ENCODE measurements at regions not wholly inside any gene's neighbourhood (a gene's known extent, or its start where the extent isn't known, plus 50 kb on each side); places are given as distances from the start of the nearest gene placed in this dataset.

DNA sequence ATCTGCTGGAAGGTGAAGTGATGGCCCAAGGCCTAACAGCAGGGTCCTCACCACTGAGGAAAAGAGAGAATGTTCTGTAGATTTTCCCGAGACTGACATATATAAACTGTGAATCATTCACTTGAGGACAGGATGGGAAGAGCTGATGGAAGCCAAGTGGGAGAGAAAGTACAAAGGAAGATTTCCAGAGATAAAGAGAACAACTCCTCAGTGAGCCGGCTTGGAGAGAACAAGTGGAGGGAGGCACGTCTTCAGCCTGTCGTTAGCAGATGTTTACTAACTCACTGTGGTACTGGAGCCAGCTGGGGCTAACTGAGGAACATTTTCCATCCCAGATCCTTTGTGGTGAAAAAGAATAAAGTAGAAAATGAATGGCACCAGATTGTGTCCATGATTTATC, 552.9 kb upstream of the TNP1 start:
- TF ChIP-seq, protein P1, sequence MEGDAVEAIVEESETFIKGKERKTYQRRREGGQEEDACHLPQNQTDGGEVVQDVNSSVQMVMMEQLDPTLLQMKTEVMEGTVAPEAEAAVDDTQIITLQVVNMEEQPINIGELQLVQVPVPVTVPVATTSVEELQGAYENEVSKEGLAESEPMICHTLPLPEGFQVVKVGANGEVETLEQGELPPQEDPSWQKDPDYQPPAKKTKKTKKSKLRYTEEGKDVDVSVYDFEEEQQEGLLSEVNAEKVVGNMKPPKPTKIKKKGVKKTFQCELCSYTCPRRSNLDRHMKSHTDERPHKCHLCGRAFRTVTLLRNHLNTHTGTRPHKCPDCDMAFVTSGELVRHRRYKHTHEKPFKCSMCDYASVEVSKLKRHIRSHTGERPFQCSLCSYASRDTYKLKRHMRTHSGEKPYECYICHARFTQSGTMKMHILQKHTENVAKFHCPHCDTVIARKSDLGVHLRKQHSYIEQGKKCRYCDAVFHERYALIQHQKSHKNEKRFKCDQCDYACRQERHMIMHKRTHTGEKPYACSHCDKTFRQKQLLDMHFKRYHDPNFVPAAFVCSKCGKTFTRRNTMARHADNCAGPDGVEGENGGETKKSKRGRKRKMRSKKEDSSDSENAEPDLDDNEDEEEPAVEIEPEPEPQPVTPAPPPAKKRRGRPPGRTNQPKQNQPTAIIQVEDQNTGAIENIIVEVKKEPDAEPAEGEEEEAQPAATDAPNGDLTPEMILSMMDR (IDR thresholded peaks at IDR 0.05): no peak
- TF ChIP-seq POLR2A (IDR thresholded peaks at IDR 0.05): no peak
- no peak overlapping the region for H3K4me3 ChIP-seq
- DNase-seq (peak in 1 of 4 donors; percentile 20), ATAC-seq (peak; percentile 33)
- no peak overlapping the region for H3K27ac ChIP-seq
- no peaks in the 10 kb centered on the region for H3K4me1 ChIP-seq
- no peaks in the 10 kb centered on the region for H3K27me3 ChIP-seq
- H3K9me3 ChIP-seq: no peaks in the 10 kb centered on the region
- 55 to 74% methylated on average over 4 of the region's 4 CpGs for WGBS, 2 donors
- H3K36me3 ChIP-seq (replicated peaks in 1 of 2; ENCODE audit: insufficient read depth in 1 of 2, low read depth in 2 of 2): no peaks in the 10 kb centered on the region
- intact Hi-C loops (cut with DNase I): no loop called here

DNA sequence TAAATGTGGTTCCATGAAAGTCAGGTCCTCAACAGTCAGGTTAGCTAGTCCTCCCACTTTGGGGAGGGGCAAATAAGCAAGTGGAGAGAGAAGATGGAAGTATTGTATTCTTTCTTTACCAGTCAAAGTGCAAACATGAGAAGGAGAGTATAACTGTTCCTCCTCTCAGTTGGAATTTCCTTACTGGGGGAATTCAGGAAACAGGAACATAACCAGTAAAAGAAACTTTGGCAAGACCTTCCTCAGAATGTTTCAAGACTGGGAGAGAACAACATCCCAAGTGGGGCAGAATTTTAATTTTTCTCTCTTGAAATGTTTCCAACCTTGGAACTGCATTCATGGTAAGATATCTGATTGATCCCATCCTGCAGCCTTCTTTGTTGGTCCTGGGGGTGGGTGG, 552.4 kb upstream of the TNP1 start:
- no peak for ATAC-seq
- no peaks in the 10 kb centered on the region for H3K36me3 ChIP-seq (replicated peaks in 1 of 2; ENCODE audit: insufficient read depth in 1 of 2, low read depth in 2 of 2)
- no peak overlapping the region for H3K27ac ChIP-seq
- no peaks in the 10 kb centered on the region for H3K4me1 ChIP-seq
- no peak for DNase-seq
- no peak overlapping the region for H3K4me3 ChIP-seq
- H3K27me3 ChIP-seq: no peaks in the 10 kb centered on the region
- intact Hi-C loops (cut with DNase I): no loop called here
- H3K9me3 ChIP-seq: no peaks in the 10 kb centered on the region
- TF ChIP-seq POLR2A (IDR thresholded peaks at IDR 0.05): no peak
- TF ChIP-seq, protein P1 (IDR thresholded peaks at IDR 0.05): no peak

DNA sequence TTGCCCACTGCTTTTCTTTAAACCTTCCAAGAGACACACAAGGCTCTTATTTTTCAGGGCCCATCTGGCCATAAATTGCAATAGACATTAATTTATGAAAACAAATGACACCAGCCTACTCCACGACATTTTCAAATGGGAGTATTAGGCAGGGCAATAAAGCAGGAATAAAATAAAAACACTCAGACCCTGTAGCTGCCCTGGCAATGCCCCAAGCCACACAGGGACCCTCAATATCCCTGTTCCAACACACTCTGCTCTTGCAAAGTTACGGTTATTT, 550.8 kb upstream of the TNP1 start:
- 43 to 55% methylated on average over 2 of the region's 2 CpGs for WGBS, 2 donors
- no peak overlapping the region for H3K27ac ChIP-seq
- no peaks in the 10 kb centered on the region for H3K27me3 ChIP-seq
- ATAC-seq (no peak), DNase-seq (no peak)
- no peaks in the 10 kb centered on the region for H3K9me3 ChIP-seq
- intact Hi-C loops (cut with DNase I): no loop called here
- H3K36me3 ChIP-seq (replicated peaks in 1 of 2; ENCODE audit: insufficient read depth in 1 of 2, low read depth in 2 of 2): no peaks in the 10 kb centered on the region
- H3K4me3 ChIP-seq: no peak overlapping the region
- TF ChIP-seq, protein P1 (IDR thresholded peaks at IDR 0.05): no peak
- TF ChIP-seq POLR2A (IDR thresholded peaks at IDR 0.05): no peak
- H3K4me1 ChIP-seq: no peaks in the 10 kb centered on the region

DNA sequence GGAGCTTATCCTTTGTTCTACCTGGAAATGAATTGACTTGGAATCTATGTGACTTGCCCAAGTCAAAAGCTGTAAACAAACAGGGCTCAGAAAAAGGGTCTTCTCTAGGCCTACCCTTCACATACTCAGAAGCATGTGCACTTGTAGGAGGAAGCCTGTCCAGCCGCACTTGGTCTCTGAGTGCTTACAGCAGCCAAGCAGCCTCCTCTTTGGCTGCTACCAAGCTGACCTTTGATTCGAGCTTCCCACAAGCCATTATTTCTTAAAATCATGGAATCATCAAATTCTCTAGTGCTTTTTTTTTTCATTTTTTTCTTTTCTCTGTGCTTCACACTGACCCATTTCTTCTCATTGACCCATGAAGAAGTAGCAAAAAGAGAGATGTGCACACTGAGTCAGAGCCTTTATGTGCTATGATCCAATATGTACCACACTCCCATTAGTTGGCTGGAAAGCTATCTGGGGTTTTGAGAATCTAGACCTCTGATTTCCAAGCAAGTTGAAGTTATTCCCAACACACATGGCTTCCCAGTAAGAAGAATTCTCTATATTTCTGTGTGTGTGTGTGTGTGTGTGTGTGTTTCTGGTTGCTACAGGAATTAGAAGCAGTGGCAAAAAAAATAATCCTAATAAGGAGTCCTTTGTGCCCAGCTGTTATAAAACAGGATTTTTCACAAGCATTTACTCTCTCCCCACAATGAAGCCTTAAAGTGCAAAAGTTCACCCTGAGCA, 550.3 kb upstream of the TNP1 start:
- no peak for TF ChIP-seq POLR2A (IDR thresholded peaks at IDR 0.05)
- TF ChIP-seq, protein P1 (IDR thresholded peaks at IDR 0.05): no peak
- H3K36me3 ChIP-seq (replicated peaks in 1 of 2; ENCODE audit: insufficient read depth in 1 of 2, low read depth in 2 of 2): no peaks in the 10 kb centered on the region
- ATAC-seq (peak; percentile 33), DNase-seq (peak in 1 of 4 donors; percentile 23)
- H3K9me3 ChIP-seq: no peaks in the 10 kb centered on the region
- 72 to 85% methylated on average over 2 of the region's 2 CpGs for WGBS, 2 donors
- H3K4me1 ChIP-seq: no peaks in the 10 kb centered on the region
- no peak overlapping the region for H3K27ac ChIP-seq
- H3K4me3 ChIP-seq: no peak overlapping the region
- H3K27me3 ChIP-seq: no peaks in the 10 kb centered on the region
- intact Hi-C loops (cut with DNase I): no loop called here

DNA sequence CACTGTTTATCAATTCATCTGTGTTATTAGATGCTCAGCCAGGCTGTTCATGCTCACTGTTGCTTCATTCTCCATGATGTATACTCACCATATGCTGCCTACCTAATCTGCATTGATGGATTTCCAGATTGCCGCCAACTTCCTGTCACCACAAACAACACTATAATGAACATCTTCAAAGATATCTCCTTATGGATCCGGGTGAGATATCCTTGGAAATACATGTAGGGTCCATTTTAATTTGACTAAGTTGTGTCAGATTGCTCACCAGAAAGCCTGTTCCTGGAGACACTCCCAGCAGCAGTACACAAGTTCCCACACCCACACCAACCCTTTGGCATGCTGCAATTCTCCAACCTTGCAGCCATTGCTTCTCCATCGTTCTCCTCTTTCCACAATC, 547.5 kb upstream of the TNP1 start:
- ATAC-seq (no peak), DNase-seq (no peak)
- no peaks in the 10 kb centered on the region for H3K4me1 ChIP-seq
- no peak overlapping the region for H3K27ac ChIP-seq
- no peaks in the 10 kb centered on the region for H3K9me3 ChIP-seq
- intact Hi-C loops (cut with DNase I): no loop called here
- H3K4me3 ChIP-seq: no peak overlapping the region
- H3K27me3 ChIP-seq: no peaks in the 10 kb centered on the region
- WGBS, 2 donors: 76 to 77% methylated on average over 3 of the region's 3 CpGs
- no peaks in the 10 kb centered on the region for H3K36me3 ChIP-seq (replicated peaks in 1 of 2; ENCODE audit: insufficient read depth in 1 of 2, low read depth in 2 of 2)
- TF ChIP-seq POLR2A (IDR thresholded peaks at IDR 0.05): no peak
- TF ChIP-seq, protein P1 (IDR thresholded peaks at IDR 0.05): no peak

All from body of pancreas (tissue), 4 donors.